ENCODE measurements at regions not wholly inside any gene's neighbourhood (a gene's known extent, or its start where the extent isn't known, plus 50 kb on each side); places are given as distances from the start of the nearest gene placed in this dataset.

DNA sequence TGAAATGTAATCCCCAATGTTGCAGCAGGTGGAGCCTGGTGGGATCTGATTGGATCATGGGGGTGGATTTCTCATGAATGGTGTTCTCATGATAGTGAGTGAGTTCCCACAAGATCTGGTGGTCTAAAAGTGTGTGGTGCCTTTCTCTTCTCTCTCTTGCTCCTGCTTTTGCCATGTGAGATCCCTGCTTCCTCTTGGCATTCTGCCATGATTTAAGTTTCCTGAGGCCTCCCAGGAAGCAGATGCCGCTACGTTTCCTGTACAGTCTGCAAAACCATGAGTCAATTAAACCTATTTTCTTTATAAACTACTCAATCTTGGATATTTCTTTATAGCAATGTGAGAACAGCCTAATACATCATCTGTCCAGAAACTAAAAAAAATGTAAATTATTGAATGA, 298.3 kb downstream of the MEX3B start:
- CTCF ChIA-PET (ENCODE audit: low intra/inter-chr PET ratio), result no interaction called here
- intact Hi-C loops (cut with micrococcal nuclease) (no loop called here), in situ Hi-C loops (cut with MboI) (no loop called here)
- peaks cover 3 to 20% of the 10 kb centered on the region in 2 experiments; a peak in 4 of 5 replicates for H3K27me3 ChIP-seq (ENCODE audit: control insufficient read depth in 2 of 2, insufficient read depth in 2 of 2, low read length in 2 of 2)
- no peaks in the 10 kb centered on the region for H3K9me3 ChIP-seq (replicated peaks; ENCODE audit: control insufficient read depth, insufficient read depth, low read depth, low read length)
- peaks cover 0 to 8% of the 10 kb centered on the region in 2 experiments; a peak in 2 of 5 replicates for H3K4me1 ChIP-seq (replicated peaks in 1 of 2; ENCODE audit: control insufficient read depth in 2 of 2, insufficient read depth in 2 of 2, low read length in 2 of 2)
- no TSS peak for BruUV-seq (replicated peaks)
- H2AFZ ChIP-seq (ENCODE audit: low read depth, low read length), result no peak overlapping the region
- FAIRE-seq (no peak), DNase-seq (ENCODE audit: extremely low read depth in 1 of 4, low spot score in 3 of 4) (no peak), ATAC-seq (no peak)
- WGBS (ENCODE audit: insufficient coverage, low coverage, missing lambda C conversion rate), result 20% methylated on average over 2 of the region's 2 CpGs
- H3K4me2 ChIP-seq (ENCODE audit: insufficient read depth, low read length), result no peak overlapping the region
- no peak overlapping the region for H3K9ac ChIP-seq (ENCODE audit: insufficient read depth in 1 of 2, low read depth in 2 of 2, low read length in 2 of 2)
- POLR2A ChIA-PET, result no interaction called here
- H3K79me2 ChIP-seq (ENCODE audit: control insufficient read depth, insufficient read depth, low read length), result no peaks in the 10 kb centered on the region
- H3K4me3 ChIP-seq, result no peak overlapping the region
- peak; percentile 70 for TF ChIP-seq NFIC (IDR thresholded peaks at IDR 0.05)
- TF ChIP-seq DDX20 (tag; IDR thresholded peaks at IDR 0.05; ENCODE audit: low read depth), result no peak
- TF ChIP-seq HDAC1 (IDR thresholded peaks at IDR 0.05), result no peak
- no peak overlapping the region for H3K27ac ChIP-seq (ENCODE audit: extremely low read depth, low read depth, low read length)
- H3K9me1 ChIP-seq (ENCODE audit: control insufficient read depth, insufficient read depth, low read length), result no peaks in the 10 kb centered on the region
- H4K20me1 ChIP-seq (replicated peaks; ENCODE audit: control insufficient read depth, insufficient read depth, low read length), result peaks cover 6% of the 10 kb centered on the region; the same call in 1 of the 2 replicates
- H3K36me3 ChIP-seq (ENCODE audit: control insufficient read depth, insufficient read depth, low read length), result no peaks in the 10 kb centered on the region

DNA sequence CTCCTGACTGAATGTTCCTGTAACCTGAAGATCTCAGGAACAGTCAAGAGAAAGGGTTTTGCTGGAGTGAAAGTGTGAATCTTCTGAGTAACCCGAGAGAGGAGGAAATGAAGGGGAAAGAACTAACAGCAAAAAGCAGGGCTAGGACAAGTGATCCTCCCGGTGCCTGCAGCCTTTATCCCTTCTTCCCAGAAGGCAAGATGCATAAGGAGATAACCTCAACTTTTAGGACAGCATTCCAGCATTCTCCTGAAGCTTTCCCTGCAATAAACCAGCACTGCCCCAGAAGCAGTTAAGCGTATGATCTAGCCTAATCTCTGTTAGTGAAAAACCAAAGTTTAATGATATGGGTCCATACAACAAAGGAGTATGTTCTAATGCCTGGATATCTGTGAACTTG, 298.8 kb downstream of the MEX3B start:
- ATAC-seq, result no peak
- peaks cover 0 to 8% of the 10 kb centered on the region in 2 experiments; a peak in 2 of 5 replicates for H3K4me1 ChIP-seq (replicated peaks in 1 of 2; ENCODE audit: control insufficient read depth in 2 of 2, insufficient read depth in 2 of 2, low read length in 2 of 2)
- H3K4me2 ChIP-seq (ENCODE audit: insufficient read depth, low read length), result no peak overlapping the region
- H2AFZ ChIP-seq (ENCODE audit: low read depth, low read length), result no peak overlapping the region
- H4K20me1 ChIP-seq (replicated peaks; ENCODE audit: control insufficient read depth, insufficient read depth, low read length), result peaks cover 6% of the 10 kb centered on the region; the same call in 1 of the 2 replicates
- CTCF ChIA-PET (ENCODE audit: low intra/inter-chr PET ratio), result no interaction called here
- no peaks in the 10 kb centered on the region for H3K79me2 ChIP-seq (ENCODE audit: control insufficient read depth, insufficient read depth, low read length)
- no peaks in the 10 kb centered on the region for H3K9me1 ChIP-seq (ENCODE audit: control insufficient read depth, insufficient read depth, low read length)
- H3K9me3 ChIP-seq (replicated peaks; ENCODE audit: control insufficient read depth, insufficient read depth, low read depth, low read length), result no peaks in the 10 kb centered on the region
- WGBS (ENCODE audit: insufficient coverage, low coverage, missing lambda C conversion rate), result 15% methylated on average over 3 of the region's 3 CpGs
- H3K4me3 ChIP-seq, result no peak overlapping the region
- intact Hi-C loops (cut with micrococcal nuclease) (no loop called here), in situ Hi-C loops (cut with MboI) (no loop called here)
- peaks cover 3 to 20% of the 10 kb centered on the region in 2 experiments; a peak in 4 of 5 replicates for H3K27me3 ChIP-seq (ENCODE audit: control insufficient read depth in 2 of 2, insufficient read depth in 2 of 2, low read length in 2 of 2)
- no peak for FAIRE-seq
- no peak overlapping the region for H3K9ac ChIP-seq (ENCODE audit: insufficient read depth in 1 of 2, low read depth in 2 of 2, low read length in 2 of 2)
- DNase-seq (ENCODE audit: extremely low read depth in 1 of 4, low spot score in 3 of 4), result no peak
- no TSS peak for BruUV-seq (replicated peaks)
- POLR2A ChIA-PET, result no interaction called here
- no peak overlapping the region for H3K27ac ChIP-seq (ENCODE audit: extremely low read depth, low read depth, low read length)
- no peaks in the 10 kb centered on the region for H3K36me3 ChIP-seq (ENCODE audit: control insufficient read depth, insufficient read depth, low read length)
- no peak for TF ChIP-seq ZZZ3 (IDR thresholded peaks at IDR 0.05)
- TF ChIP-seq EWSR1 (IDR thresholded peaks at IDR 0.05; ENCODE audit: borderline replicate concordance, low read depth, partially characterized antibody), result no peak
- no peak for TF ChIP-seq KDM4B (IDR thresholded peaks at IDR 0.05; ENCODE audit: borderline replicate concordance in 2 of 2, low read depth in 1 of 2)
- no peak for TF ChIP-seq ZNF263 (CRISPR knock-in tag; IDR thresholded peaks at IDR 0.05; ENCODE audit: borderline replicate concordance)
- TF ChIP-seq NR3C1 (CRISPR knock-in tag; IDR thresholded peaks at IDR 0.05), result no peak
- TF ChIP-seq U2AF2 (optimal IDR thresholded peaks at IDR 0.05; ENCODE audit: low read depth, low read length), result no peak
- TF ChIP-seq DDX20 (tag; IDR thresholded peaks at IDR 0.05; ENCODE audit: low read depth), result no peak
- TF ChIP-seq HNRNPK (IDR thresholded peaks at IDR 0.05; ENCODE audit: low read depth, low read length, poor library complexity, severe bottlenecking), result no peak
- no peak for TF ChIP-seq NCOA6 (IDR thresholded peaks at IDR 0.05)
- no peak for TF ChIP-seq ILK (tag; IDR thresholded peaks at IDR 0.05; ENCODE audit: borderline replicate concordance, low read depth)
- TF ChIP-seq, protein P1, sequence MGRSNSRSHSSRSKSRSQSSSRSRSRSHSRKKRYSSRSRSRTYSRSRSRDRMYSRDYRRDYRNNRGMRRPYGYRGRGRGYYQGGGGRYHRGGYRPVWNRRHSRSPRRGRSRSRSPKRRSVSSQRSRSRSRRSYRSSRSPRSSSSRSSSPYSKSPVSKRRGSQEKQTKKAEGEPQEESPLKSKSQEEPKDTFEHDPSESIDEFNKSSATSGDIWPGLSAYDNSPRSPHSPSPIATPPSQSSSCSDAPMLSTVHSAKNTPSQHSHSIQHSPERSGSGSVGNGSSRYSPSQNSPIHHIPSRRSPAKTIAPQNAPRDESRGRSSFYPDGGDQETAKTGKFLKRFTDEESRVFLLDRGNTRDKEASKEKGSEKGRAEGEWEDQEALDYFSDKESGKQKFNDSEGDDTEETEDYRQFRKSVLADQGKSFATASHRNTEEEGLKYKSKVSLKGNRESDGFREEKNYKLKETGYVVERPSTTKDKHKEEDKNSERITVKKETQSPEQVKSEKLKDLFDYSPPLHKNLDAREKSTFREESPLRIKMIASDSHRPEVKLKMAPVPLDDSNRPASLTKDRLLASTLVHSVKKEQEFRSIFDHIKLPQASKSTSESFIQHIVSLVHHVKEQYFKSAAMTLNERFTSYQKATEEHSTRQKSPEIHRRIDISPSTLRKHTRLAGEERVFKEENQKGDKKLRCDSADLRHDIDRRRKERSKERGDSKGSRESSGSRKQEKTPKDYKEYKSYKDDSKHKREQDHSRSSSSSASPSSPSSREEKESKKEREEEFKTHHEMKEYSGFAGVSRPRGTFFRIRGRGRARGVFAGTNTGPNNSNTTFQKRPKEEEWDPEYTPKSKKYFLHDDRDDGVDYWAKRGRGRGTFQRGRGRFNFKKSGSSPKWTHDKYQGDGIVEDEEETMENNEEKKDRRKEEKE (IDR thresholded peaks at IDR 0.05; ENCODE audit: borderline replicate concordance in 1 of 2, control insufficient read depth in 1 of 2, low read depth in 2 of 2, low read length in 1 of 2), result no peak
- TF ChIP-seq TFAM (CRISPR knock-in tag; conservative IDR thresholded peaks at IDR 0.05), result no peak
